ENCODE measurements at regions not wholly inside any gene's neighbourhood (a gene's known extent, or its start where the extent isn't known, plus 50 kb on each side); places are given as distances from the start of the nearest gene placed in this dataset.
A peak's percentile ranks its signal among the peaks of the same experiment; 100 is the strongest.

GRCh38 chrX:13487731-13488505, 81.5 kb upstream of the EGFL6 start:
- no peak overlapping the region for H3K23ac ChIP-seq (ENCODE audit: insufficient read length, low read depth, low read length)
- no peak overlapping the region for H3T11ph ChIP-seq (ENCODE audit: low read length)
- no peaks in the 10 kb centered on the region for H3K27me3 ChIP-seq (ENCODE audit: insufficient read depth, low read length)
- H3K36me3 Mint-ChIP-seq (ENCODE audit: insufficient read depth in 1 of 3, low read depth in 3 of 3) = peaks cover 0 to 5% (median 0%) of the 10 kb centered on the region in 3 experiments; a peak in 4 of 7 replicates
- H3K79me2 ChIP-seq (ENCODE audit: insufficient read depth, low read length) = no peaks in the 10 kb centered on the region
- H3K4me1 Mint-ChIP-seq = peaks cover 17 to 21% of the 10 kb centered on the region in 2 experiments
- H2BK5ac ChIP-seq (ENCODE audit: insufficient read length, low read length) = peak overlapping the region; percentile 18
- no peak overlapping the region for H3K14ac ChIP-seq (ENCODE audit: insufficient read depth, low read length)
- no peaks in the 10 kb centered on the region for H3K9me3 ChIP-seq (ENCODE audit: control insufficient read depth, low read depth, low read length)
- H4K5ac ChIP-seq (ENCODE audit: insufficient read length, low read depth, low read length) = peak overlapping the region; percentile 25
- no peak overlapping the region for H2BK12ac ChIP-seq (ENCODE audit: insufficient read length, low read depth, low read length)
- H4K20me1 ChIP-seq (ENCODE audit: control insufficient read depth, insufficient read depth, insufficient read length) = no peaks in the 10 kb centered on the region
- no CpG with 5 or more reads among the region's 7 CpGs for WGBS (ENCODE audit: extremely low coverage, insufficient read length, low lambda C conversion rate)
- TF ChIP-seq, protein P1, sequence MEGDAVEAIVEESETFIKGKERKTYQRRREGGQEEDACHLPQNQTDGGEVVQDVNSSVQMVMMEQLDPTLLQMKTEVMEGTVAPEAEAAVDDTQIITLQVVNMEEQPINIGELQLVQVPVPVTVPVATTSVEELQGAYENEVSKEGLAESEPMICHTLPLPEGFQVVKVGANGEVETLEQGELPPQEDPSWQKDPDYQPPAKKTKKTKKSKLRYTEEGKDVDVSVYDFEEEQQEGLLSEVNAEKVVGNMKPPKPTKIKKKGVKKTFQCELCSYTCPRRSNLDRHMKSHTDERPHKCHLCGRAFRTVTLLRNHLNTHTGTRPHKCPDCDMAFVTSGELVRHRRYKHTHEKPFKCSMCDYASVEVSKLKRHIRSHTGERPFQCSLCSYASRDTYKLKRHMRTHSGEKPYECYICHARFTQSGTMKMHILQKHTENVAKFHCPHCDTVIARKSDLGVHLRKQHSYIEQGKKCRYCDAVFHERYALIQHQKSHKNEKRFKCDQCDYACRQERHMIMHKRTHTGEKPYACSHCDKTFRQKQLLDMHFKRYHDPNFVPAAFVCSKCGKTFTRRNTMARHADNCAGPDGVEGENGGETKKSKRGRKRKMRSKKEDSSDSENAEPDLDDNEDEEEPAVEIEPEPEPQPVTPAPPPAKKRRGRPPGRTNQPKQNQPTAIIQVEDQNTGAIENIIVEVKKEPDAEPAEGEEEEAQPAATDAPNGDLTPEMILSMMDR (conservative IDR thresholded peaks at IDR 0.05) = peak; percentile 68
- no peak overlapping the region for H3K4ac ChIP-seq (ENCODE audit: low read depth, low read length)
- H3K4me1 ChIP-seq (ENCODE audit: insufficient read depth, low read length) = peaks cover 3% of the 10 kb centered on the region; the same call in 1 of the 2 replicates
- H3K23me2 ChIP-seq (ENCODE audit: insufficient read length, low read depth, low read length, poor library complexity, severe bottlenecking) = no peaks in the 10 kb centered on the region
- H4K91ac ChIP-seq (ENCODE audit: insufficient read length, low read depth, low read length) = no peak overlapping the region
- H3K27me3 Mint-ChIP-seq (ENCODE audit: low read depth) = no peaks in the 10 kb centered on the region
- no peak overlapping the region for H2BK15ac ChIP-seq (ENCODE audit: low read depth, low read length)
- peaks cover 47 to 48% of the 10 kb centered on the region in 2 experiments for H3K9me3 Mint-ChIP-seq
- H3K9ac ChIP-seq (ENCODE audit: extremely low read depth, insufficient read length, low read length) = peak overlapping the region; percentile 25
- no peak overlapping the region for H3K56ac ChIP-seq (ENCODE audit: insufficient read length, low read depth, low read length)
- no peak overlapping the region for H2AFZ ChIP-seq (ENCODE audit: low read length)
- H3K79me1 ChIP-seq (ENCODE audit: insufficient read depth, low read depth, low read length, poor library complexity, severe bottlenecking) = no peaks in the 10 kb centered on the region
- H3K4me2 ChIP-seq (ENCODE audit: insufficient read depth, insufficient read length, low read length) = no peak overlapping the region
- no peak overlapping the region for H2BK120ac ChIP-seq (ENCODE audit: low read depth, low read length, poor library complexity, severe bottlenecking)
- no peak overlapping the region for H3K4me3 Mint-ChIP-seq
- no peak overlapping the region for H2AK5ac ChIP-seq (ENCODE audit: insufficient read length, low read length)
- H2BK20ac ChIP-seq (ENCODE audit: low read depth, low read length, poor library complexity, severe bottlenecking) = no peak overlapping the region
- peak overlapping the region; percentile 51 for H3K18ac ChIP-seq (ENCODE audit: insufficient read length, low read depth, low read length)
- DNase-seq = peak; percentile 54
- peak overlapping the region; percentile 65 to 86 (median 84); a peak in 4 of 7 replicates for H3K27ac Mint-ChIP-seq
- peak overlapping the region; percentile 44 for H3K27ac ChIP-seq (ENCODE audit: insufficient read length, low read depth, low read length)
- no peak overlapping the region for H4K8ac ChIP-seq (replicated peaks; ENCODE audit: insufficient read length, low read depth, low read length)

Measured in H9 (cell line).